LoVo (cell line): ENCODE measurements at regions not wholly inside any gene's neighbourhood (a gene's known extent, or its start where the extent isn't known, plus 50 kb on each side); places are given as distances from the start of the nearest gene placed in this dataset.
A peak's percentile ranks its signal among the peaks of the same experiment; 100 is the strongest.
"Not testable (repeated sequence)": the region's sequence is repeated elsewhere in the genome, so short reads cannot be mapped to it uniquely, and the experiment has no call there.

ENCODE experiments used
- DNase-seq: peaks from one replicate; pipeline ENCODE4 v3.0.0-alpha.2; 2016; ENCODE audit warnings: low spot score

- no peak for DNase-seq
Observed at GRCh38 chr4:147102596-147102995, 156.9 kb upstream of the TTC29 start.

- DNase-seq = no peak
Observed at GRCh38 chr4:147103403-147103946, 157.8 kb upstream of the TTC29 start.

- no peak for DNase-seq
Observed at GRCh38 chr4:147104768-147105167, 159.1 kb upstream of the TTC29 start.

GRCh38 chr4:147108409-147108808, 162.7 kb upstream of the TTC29 start:
- DNase-seq = no peak

GRCh38 chr4:147109800-147110199, 164.1 kb upstream of the TTC29 start:
- no peak for DNase-seq

- no peak for DNase-seq
Observed at GRCh38 chr4:147110473-147111367, 165.1 kb upstream of the TTC29 start.

- not testable (repeated sequence) for DNase-seq
Observed at GRCh38 chr4:147112196-147112595, 166.5 kb upstream of the TTC29 start.

- DNase-seq = peak; percentile 23
Observed at GRCh38 chr4:147117431-147117830, 171.8 kb upstream of the TTC29 start.

- DNase-seq = no peak
Observed at GRCh38 chr4:147118528-147118927, 172.9 kb upstream of the TTC29 start.

GRCh38 chr4:147122685-147123084, 177.0 kb upstream of the TTC29 start:
- no peak for DNase-seq

- DNase-seq = no peak
Observed at GRCh38 chr4:147123146-147123545, 177.5 kb upstream of the TTC29 start.

GRCh38 chr4:147128787-147129186, 183.1 kb upstream of the TTC29 start:
- no peak for DNase-seq

GRCh38 chr4:147129687-147130086, 184.0 kb upstream of the TTC29 start:
- no peak for DNase-seq

- DNase-seq = no peak
Observed at GRCh38 chr4:147134536-147135210, 189.0 kb upstream of the TTC29 start.

- DNase-seq = no peak
Observed at GRCh38 chr4:147136310-147136709, 190.6 kb upstream of the TTC29 start.

GRCh38 chr4:147136751-147137150, 191.1 kb upstream of the TTC29 start:
- no peak for DNase-seq

- DNase-seq = no peak
Observed at GRCh38 chr4:147137280-147137679, 191.6 kb upstream of the TTC29 start.

GRCh38 chr4:147138171-147138570, 192.5 kb upstream of the TTC29 start:
- DNase-seq = no peak

GRCh38 chr4:147139455-147140198, 194.0 kb upstream of the TTC29 start:
- no peak for DNase-seq

- DNase-seq = no peak
Observed at GRCh38 chr4:147151763-147152162, 206.1 kb upstream of the TTC29 start.

GRCh38 chr4:147157860-147158701, 212.4 kb upstream of the TTC29 start:
- no peak for DNase-seq
